ENCODE measurements at regions not wholly inside any gene's neighbourhood (a gene's known extent, or its start where the extent isn't known, plus 50 kb on each side); places are given as distances from the start of the nearest gene placed in this dataset.

DNA sequence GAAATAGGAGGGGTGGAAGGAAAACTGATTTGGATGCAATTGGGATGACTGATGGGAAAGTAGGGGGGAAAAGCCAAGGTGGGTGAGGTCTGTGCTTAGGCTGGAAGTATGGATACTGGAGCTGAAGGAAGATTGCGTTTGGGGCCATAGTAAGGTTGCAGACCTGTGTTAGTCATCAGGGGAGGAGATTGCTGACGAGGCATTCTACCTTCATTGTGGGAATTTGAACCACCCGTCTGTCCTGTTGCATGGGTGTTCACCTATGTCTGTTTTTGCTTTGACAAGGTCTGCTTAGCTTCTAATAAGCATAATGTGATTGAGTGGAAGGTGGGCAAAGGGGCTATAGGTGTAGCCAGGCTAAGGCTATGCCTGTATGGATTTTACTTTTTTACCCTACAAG lies 323.8 kb downstream of the BLID start:
- no peak overlapping the region for H3K4me3 ChIP-seq (ENCODE audit: low read length)
- no peak overlapping the region for H3K4me2 ChIP-seq (ENCODE audit: low read length)
- no peak for TF ChIP-seq REST (IDR thresholded peaks at IDR 0.05; ENCODE audit: borderline replicate concordance)
- no peak for TF ChIP-seq TAF1 (IDR thresholded peaks at IDR 0.05; ENCODE audit: low read depth)
- no peak for TF ChIP-seq EZH2 (IDR thresholded peaks at IDR 0.05; ENCODE audit: borderline replicate concordance, insufficient read depth, low read length, poor library complexity, severe bottlenecking)
- H3K9ac ChIP-seq (ENCODE audit: low read length), result no peak overlapping the region
- H3K79me2 ChIP-seq (replicated peaks; ENCODE audit: insufficient read depth, low read length), result no peaks in the 10 kb centered on the region
- no peaks in the 10 kb centered on the region for H3K36me3 ChIP-seq (ENCODE audit: insufficient read depth, low read length)
- H3K9me3 ChIP-seq (ENCODE audit: low read length), result peaks cover 4% of the 10 kb centered on the region
- H2AFZ ChIP-seq (ENCODE audit: low read depth, low read length), result no peak overlapping the region
- H3K27me3 ChIP-seq (ENCODE audit: insufficient read depth, low read depth, low read length), result no peaks in the 10 kb centered on the region
- no peaks in the 10 kb centered on the region for H3F3A ChIP-seq (ENCODE audit: insufficient read depth, low read length, poor library complexity, severe bottlenecking)
- H4K20me1 ChIP-seq (ENCODE audit: insufficient read depth), result no peaks in the 10 kb centered on the region
- no peaks in the 10 kb centered on the region for H3K9me2 ChIP-seq (ENCODE audit: insufficient read depth, low read length)
- no peak overlapping the region for H3K27ac ChIP-seq (ENCODE audit: low read length)

GRCh38 chr11:121790430-121790829 lies 325.6 kb downstream of the BLID start:
- Histone ChIP-seq H3K4me3 (ENCODE audit: low read length) (no peak overlapping the region), H4K20me1 (ENCODE audit: insufficient read depth) (no peaks in the 10 kb centered on the region), H3K27me3 (ENCODE audit: insufficient read depth, low read depth, low read length) (no peaks in the 10 kb centered on the region), H3K9me3 (ENCODE audit: low read length) (peaks cover 4% of the 10 kb centered on the region), H3K9me2 (ENCODE audit: insufficient read depth, low read length) (no peaks in the 10 kb centered on the region), H3K27ac (ENCODE audit: low read length) (no peak overlapping the region), H3K36me3 (ENCODE audit: insufficient read depth, low read length) (no peaks in the 10 kb centered on the region), H3K4me2 (ENCODE audit: low read length) (no peak overlapping the region), H2AFZ (ENCODE audit: low read depth, low read length) (no peak overlapping the region), H3K79me2 (replicated peaks; ENCODE audit: insufficient read depth, low read length) (no peaks in the 10 kb centered on the region), H3F3A (ENCODE audit: insufficient read depth, low read length, poor library complexity, severe bottlenecking) (no peaks in the 10 kb centered on the region), H3K9ac (ENCODE audit: low read length) (no peak overlapping the region)
- no peak for TF ChIP-seq TAF1 (IDR thresholded peaks at IDR 0.05; ENCODE audit: low read depth)
- TF ChIP-seq REST (IDR thresholded peaks at IDR 0.05; ENCODE audit: borderline replicate concordance), result no peak
- TF ChIP-seq EZH2 (IDR thresholded peaks at IDR 0.05; ENCODE audit: borderline replicate concordance, insufficient read depth, low read length, poor library complexity, severe bottlenecking), result no peak
- TF ChIP-seq POLR2AphosphoS5 (IDR thresholded peaks at IDR 0.05), result no peak
- TF ChIP-seq MXI1 (conservative IDR thresholded peaks at IDR 0.05; ENCODE audit: poor library complexity, severe bottlenecking), result no peak
- TF ChIP-seq EP300 (conservative IDR thresholded peaks at IDR 0.05; ENCODE audit: poor library complexity, severe bottlenecking), result no peak
- TF ChIP-seq, protein P1, sequence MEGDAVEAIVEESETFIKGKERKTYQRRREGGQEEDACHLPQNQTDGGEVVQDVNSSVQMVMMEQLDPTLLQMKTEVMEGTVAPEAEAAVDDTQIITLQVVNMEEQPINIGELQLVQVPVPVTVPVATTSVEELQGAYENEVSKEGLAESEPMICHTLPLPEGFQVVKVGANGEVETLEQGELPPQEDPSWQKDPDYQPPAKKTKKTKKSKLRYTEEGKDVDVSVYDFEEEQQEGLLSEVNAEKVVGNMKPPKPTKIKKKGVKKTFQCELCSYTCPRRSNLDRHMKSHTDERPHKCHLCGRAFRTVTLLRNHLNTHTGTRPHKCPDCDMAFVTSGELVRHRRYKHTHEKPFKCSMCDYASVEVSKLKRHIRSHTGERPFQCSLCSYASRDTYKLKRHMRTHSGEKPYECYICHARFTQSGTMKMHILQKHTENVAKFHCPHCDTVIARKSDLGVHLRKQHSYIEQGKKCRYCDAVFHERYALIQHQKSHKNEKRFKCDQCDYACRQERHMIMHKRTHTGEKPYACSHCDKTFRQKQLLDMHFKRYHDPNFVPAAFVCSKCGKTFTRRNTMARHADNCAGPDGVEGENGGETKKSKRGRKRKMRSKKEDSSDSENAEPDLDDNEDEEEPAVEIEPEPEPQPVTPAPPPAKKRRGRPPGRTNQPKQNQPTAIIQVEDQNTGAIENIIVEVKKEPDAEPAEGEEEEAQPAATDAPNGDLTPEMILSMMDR (IDR thresholded peaks at IDR 0.05; ENCODE audit: poor library complexity, severe bottlenecking), result no peak
- no peak for TF ChIP-seq RAD21 (conservative IDR thresholded peaks at IDR 0.05)
- TF ChIP-seq SMC3 (conservative IDR thresholded peaks at IDR 0.05; ENCODE audit: poor library complexity), result no peak

Measured in neural cell (in vitro differentiated cells).